Stimulated activated CD4-positive, alpha-beta T cell treated with anti-CD3 and anti-CD28 coated beads, Interleukin-2, amount 100 ng/mL, for 48 hours (primary cell): ENCODE measurements at regions not wholly inside any gene's neighbourhood (a gene's known extent, or its start where the extent isn't known, plus 50 kb on each side); places are given as distances from the start of the nearest gene placed in this dataset.
"Not testable (repeated sequence)": the region's sequence is repeated elsewhere in the genome, so short reads cannot be mapped to it uniquely, and the experiment has no call there.

Experiments used
- DNase-seq, 2 donors: peaks; one replicate each; pipeline ENCODE4 v3.0.0-alpha.2; 2020

- DNase-seq: no peak
Observed at GRCh38 chr15:30030345-30030744, 52.4 kb upstream of the GOLGA8J start.

GRCh38 chr15:30023798-30024295 is 58.9 kb upstream of the GOLGA8J start:
- no peak for DNase-seq

- no peak for DNase-seq
Observed at GRCh38 chr15:30010746-30011145, 72.0 kb upstream of the GOLGA8J start.

- no peak for DNase-seq
Observed at GRCh38 chr15:30008156-30008555, 74.6 kb upstream of the GOLGA8J start.

GRCh38 chr15:30001602-30002001 is 81.2 kb upstream of the GOLGA8J start:
- no peak for DNase-seq

- no peak for DNase-seq
Observed at GRCh38 chr15:29998033-29998432, 84.7 kb upstream of the GOLGA8J start.

- DNase-seq: no peak
Observed at GRCh38 chr15:29997499-29997898, 85.3 kb upstream of the GOLGA8J start.

- DNase-seq: no peak
Observed at GRCh38 chr15:29994284-29994683, 88.5 kb upstream of the GOLGA8J start.

GRCh38 chr15:29990954-29991353 is 91.8 kb upstream of the GOLGA8J start:
- DNase-seq: no peak

GRCh38 chr15:29990035-29990434 is 92.7 kb upstream of the GOLGA8J start:
- DNase-seq: no peak

GRCh38 chr15:29988701-29989100 is 94.1 kb upstream of the GOLGA8J start:
- no peak for DNase-seq

- DNase-seq: no peak
Observed at GRCh38 chr15:29986946-29987345, 95.8 kb upstream of the GOLGA8J start.

GRCh38 chr15:29978411-29979382 is 104.1 kb upstream of the GOLGA8J start:
- no peak for DNase-seq

- not testable (repeated sequence) for DNase-seq
Observed at GRCh38 chr15:29974056-29974455, 108.7 kb upstream of the GOLGA8J start.

- no peak for DNase-seq
Observed at GRCh38 chr15:29972051-29972450, 110.7 kb upstream of the GOLGA8J start.

GRCh38 chr15:29970402-29970695 is 112.4 kb upstream of the GOLGA8J start:
- no peak for DNase-seq

GRCh38 chr15:29969562-29970401 is 113.0 kb upstream of the GOLGA8J start:
- no peak for DNase-seq

- DNase-seq: no peak
Observed at GRCh38 chr15:29968895-29969561, 113.7 kb upstream of the GOLGA8J start.

GRCh38 chr15:29968099-29968894 is 114.5 kb upstream of the GOLGA8J start:
- DNase-seq: no peak

- no peak for DNase-seq
Observed at GRCh38 chr15:29962407-29962806, 120.3 kb upstream of the GOLGA8J start.

- DNase-seq: no peak
Observed at GRCh38 chr15:29959384-29960137, 123.2 kb upstream of the GOLGA8J start.

GRCh38 chr15:29952225-29952624 is 130.0 kb upstream of the TJP1 start:
- no peak for DNase-seq
